ENCODE measurements at regions not wholly inside any gene's neighbourhood (a gene's known extent, or its start where the extent isn't known, plus 50 kb on each side); places are given as distances from the start of the nearest gene placed in this dataset.

DNA sequence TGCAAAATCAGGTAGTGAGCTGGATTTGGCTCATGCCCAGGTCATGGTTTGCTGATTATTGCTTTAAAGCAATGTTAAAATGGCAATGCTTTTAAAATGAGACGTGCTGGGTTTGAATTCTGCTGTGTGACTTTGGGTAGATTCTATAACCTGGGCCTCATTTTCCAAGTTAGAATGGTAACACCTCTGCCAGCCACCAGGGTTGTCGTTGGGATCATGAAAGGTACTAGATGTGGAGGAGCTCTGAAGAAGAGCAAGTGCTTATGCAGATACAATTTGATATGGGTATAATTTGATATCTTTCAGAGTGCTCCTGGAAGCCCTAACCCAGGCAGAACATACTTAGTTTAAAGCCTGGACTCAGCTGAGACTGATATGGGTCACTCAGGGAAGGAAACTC, 60.0 kb downstream of the EVX1 start:
- CTCF ChIA-PET: interaction anchor here (0.7 kb wide), 1 partner anchor 17 kb away, joined by 3 read pairs; no protein-coding TSS in a partner anchor
- Histone ChIP-seq H3K27ac (ENCODE audit: low read length) (no peak overlapping the region), H3K9me3 (ENCODE audit: control insufficient read depth, insufficient read depth, low read depth, low read length) (no peaks in the 10 kb centered on the region), H3K4me1 (ENCODE audit: control insufficient read depth, insufficient read depth, low read length) (no peaks in the 10 kb centered on the region), H3K36me3 (ENCODE audit: control insufficient read depth, insufficient read depth, low read length) (no peaks in the 10 kb centered on the region), H3K27me3 (ENCODE audit: control insufficient read depth, insufficient read depth, low read length) (no peaks in the 10 kb centered on the region), H3K4me3 (ENCODE audit: low read depth in 2 of 2, low read length in 2 of 2) (no peak overlapping the region)
- TF ChIP-seq, protein P1, sequence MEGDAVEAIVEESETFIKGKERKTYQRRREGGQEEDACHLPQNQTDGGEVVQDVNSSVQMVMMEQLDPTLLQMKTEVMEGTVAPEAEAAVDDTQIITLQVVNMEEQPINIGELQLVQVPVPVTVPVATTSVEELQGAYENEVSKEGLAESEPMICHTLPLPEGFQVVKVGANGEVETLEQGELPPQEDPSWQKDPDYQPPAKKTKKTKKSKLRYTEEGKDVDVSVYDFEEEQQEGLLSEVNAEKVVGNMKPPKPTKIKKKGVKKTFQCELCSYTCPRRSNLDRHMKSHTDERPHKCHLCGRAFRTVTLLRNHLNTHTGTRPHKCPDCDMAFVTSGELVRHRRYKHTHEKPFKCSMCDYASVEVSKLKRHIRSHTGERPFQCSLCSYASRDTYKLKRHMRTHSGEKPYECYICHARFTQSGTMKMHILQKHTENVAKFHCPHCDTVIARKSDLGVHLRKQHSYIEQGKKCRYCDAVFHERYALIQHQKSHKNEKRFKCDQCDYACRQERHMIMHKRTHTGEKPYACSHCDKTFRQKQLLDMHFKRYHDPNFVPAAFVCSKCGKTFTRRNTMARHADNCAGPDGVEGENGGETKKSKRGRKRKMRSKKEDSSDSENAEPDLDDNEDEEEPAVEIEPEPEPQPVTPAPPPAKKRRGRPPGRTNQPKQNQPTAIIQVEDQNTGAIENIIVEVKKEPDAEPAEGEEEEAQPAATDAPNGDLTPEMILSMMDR (IDR thresholded peaks at IDR 0.05): no peak
- TF ChIP-seq POLR2AphosphoS5 (IDR thresholded peaks at IDR 0.05; ENCODE audit: low read depth, low read length): no peak
- no peak for TF ChIP-seq REST (IDR thresholded peaks at IDR 0.05; ENCODE audit: insufficient read depth in 1 of 2, low read depth in 2 of 2, low read length in 1 of 2)
- TF ChIP-seq TCF7L2 (IDR thresholded peaks at IDR 0.05; ENCODE audit: low read depth, low read length): no peak
- TF ChIP-seq SIN3A (IDR thresholded peaks at IDR 0.05; ENCODE audit: borderline replicate concordance, insufficient read depth, low read depth, low read length): no peak
- POLR2A ChIA-PET: no interaction called here
- DNase-seq (ENCODE audit: low read depth, low spot score) (no peak), ATAC-seq (peak; percentile 30; the same call in 1 of the 2 replicates)
- intact Hi-C loops (cut with micrococcal nuclease; ENCODE audit: unreplicated experiment): no loop called here
- in situ Hi-C loops (cut with HindIII; ENCODE audit: low pct_unique_long_range_greater_than_20kb, low sequenced_read_pairs): no loop called here
- BruUV-seq (replicated peaks): no TSS peak

GRCh38 chr7:27303026-27303425, 60.4 kb downstream of the EVX1 start:
- Histone ChIP-seq H3K36me3 (ENCODE audit: control insufficient read depth, insufficient read depth, low read length) (no peaks in the 10 kb centered on the region), H3K4me3 (ENCODE audit: low read depth in 2 of 2, low read length in 2 of 2) (no peak overlapping the region), H3K9me3 (ENCODE audit: control insufficient read depth, insufficient read depth, low read depth, low read length) (no peaks in the 10 kb centered on the region), H3K27ac (ENCODE audit: low read length) (no peak overlapping the region), H3K27me3 (ENCODE audit: control insufficient read depth, insufficient read depth, low read length) (no peaks in the 10 kb centered on the region), H3K4me1 (ENCODE audit: control insufficient read depth, insufficient read depth, low read length) (no peaks in the 10 kb centered on the region)
- ATAC-seq (no peak), DNase-seq (ENCODE audit: low read depth, low spot score) (no peak)
- POLR2A ChIA-PET: no interaction called here
- BruUV-seq (replicated peaks): no TSS peak
- in situ Hi-C loops (cut with HindIII; ENCODE audit: low pct_unique_long_range_greater_than_20kb, low sequenced_read_pairs): no loop called here
- CTCF ChIA-PET: interaction anchor here (0.7 kb wide), 1 partner anchor 17 kb away, joined by 3 read pairs; no protein-coding TSS in a partner anchor
- intact Hi-C loops (cut with micrococcal nuclease; ENCODE audit: unreplicated experiment): no loop called here
- TF ChIP-seq SIN3A (IDR thresholded peaks at IDR 0.05; ENCODE audit: borderline replicate concordance, insufficient read depth, low read depth, low read length) (no peak), REST (IDR thresholded peaks at IDR 0.05; ENCODE audit: insufficient read depth in 1 of 2, low read depth in 2 of 2, low read length in 1 of 2) (no peak), TCF7L2 (IDR thresholded peaks at IDR 0.05; ENCODE audit: low read depth, low read length) (no peak), POLR2AphosphoS5 (IDR thresholded peaks at IDR 0.05; ENCODE audit: low read depth, low read length) (no peak)
- TF ChIP-seq, protein P1 (IDR thresholded peaks at IDR 0.05): no peak
